ENCODE measurements at regions not wholly inside any gene's neighbourhood (a gene's known extent, or its start where the extent isn't known, plus 50 kb on each side); places are given as distances from the start of the nearest gene placed in this dataset.
A peak's percentile ranks its signal among the peaks of the same experiment; 100 is the strongest.

- DNase-seq (ENCODE audit: low spot score): peak; percentile 37
- Mint-ChIP-seq H3K27ac (ENCODE audit: unreplicated experiment) (no peak overlapping the region), H3K4me1 (ENCODE audit: unreplicated experiment) (peaks cover 4% of the 10 kb centered on the region), H3K4me3 (ENCODE audit: unreplicated experiment) (no peak overlapping the region), H3K27me3 (ENCODE audit: unreplicated experiment) (peaks cover 3% of the 10 kb centered on the region), H3K9me3 (ENCODE audit: unreplicated experiment) (no peaks in the 10 kb centered on the region), H3K36me3 (ENCODE audit: low read depth, unreplicated experiment) (no peaks in the 10 kb centered on the region)
- no peak for TF ChIP-seq CTCF (IDR thresholded peaks at IDR 0.05; ENCODE audit: unreplicated experiment)
Measured at GRCh38 chr3:10744098-10744465, 71.9 kb upstream of the SLC6A11 start.

GRCh38 chr3:10745392-10745791, 70.6 kb upstream of the SLC6A11 start:
- DNase-seq (ENCODE audit: low spot score): no peak
- H3K9me3 Mint-ChIP-seq (ENCODE audit: unreplicated experiment): no peaks in the 10 kb centered on the region

GRCh38 chr3:10746001-10746400, 70.0 kb upstream of the SLC6A11 start:
- Mint-ChIP-seq H3K27me3 (ENCODE audit: unreplicated experiment) (peaks cover 3% of the 10 kb centered on the region), H3K9me3 (ENCODE audit: unreplicated experiment) (no peaks in the 10 kb centered on the region), H3K4me1 (ENCODE audit: unreplicated experiment) (peaks cover 3% of the 10 kb centered on the region), H3K27ac (ENCODE audit: unreplicated experiment) (no peak overlapping the region), H3K4me3 (ENCODE audit: unreplicated experiment) (no peak overlapping the region), H3K36me3 (ENCODE audit: low read depth, unreplicated experiment) (no peaks in the 10 kb centered on the region)
- DNase-seq (ENCODE audit: low spot score): no peak
- no peak for TF ChIP-seq CTCF (IDR thresholded peaks at IDR 0.05; ENCODE audit: unreplicated experiment)

More at GRCh38 chr3:10745392-10745791, 70.6 kb upstream of the SLC6A11 start:
- TF ChIP-seq CTCF (IDR thresholded peaks at IDR 0.05; ENCODE audit: unreplicated experiment): no peak
- Mint-ChIP-seq H3K36me3 (ENCODE audit: low read depth, unreplicated experiment) (no peaks in the 10 kb centered on the region), H3K4me3 (ENCODE audit: unreplicated experiment) (no peak overlapping the region), H3K27ac (ENCODE audit: unreplicated experiment) (no peak overlapping the region), H3K4me1 (ENCODE audit: unreplicated experiment) (peaks cover 3% of the 10 kb centered on the region), H3K27me3 (ENCODE audit: unreplicated experiment) (peaks cover 3% of the 10 kb centered on the region)

GRCh38 chr3:10746684-10747083, 69.3 kb upstream of the SLC6A11 start:
- no peak overlapping the region for H3K4me3 Mint-ChIP-seq (ENCODE audit: unreplicated experiment)
- peaks cover 3% of the 10 kb centered on the region for H3K27me3 Mint-ChIP-seq (ENCODE audit: unreplicated experiment)
- no peak for DNase-seq (ENCODE audit: low spot score)
- H3K27ac Mint-ChIP-seq (ENCODE audit: unreplicated experiment): no peak overlapping the region
- no peaks in the 10 kb centered on the region for H3K9me3 Mint-ChIP-seq (ENCODE audit: unreplicated experiment)
- H3K36me3 Mint-ChIP-seq (ENCODE audit: low read depth, unreplicated experiment): no peaks in the 10 kb centered on the region
- TF ChIP-seq CTCF (IDR thresholded peaks at IDR 0.05; ENCODE audit: unreplicated experiment): no peak
- H3K4me1 Mint-ChIP-seq (ENCODE audit: unreplicated experiment): peaks cover 3% of the 10 kb centered on the region

- DNase-seq (ENCODE audit: low spot score): no peak
- Mint-ChIP-seq H3K27me3 (ENCODE audit: unreplicated experiment) (peaks cover 3% of the 10 kb centered on the region), H3K36me3 (ENCODE audit: low read depth, unreplicated experiment) (no peaks in the 10 kb centered on the region), H3K4me3 (ENCODE audit: unreplicated experiment) (no peak overlapping the region), H3K27ac (ENCODE audit: unreplicated experiment) (no peak overlapping the region), H3K9me3 (ENCODE audit: unreplicated experiment) (no peaks in the 10 kb centered on the region), H3K4me1 (ENCODE audit: unreplicated experiment) (peaks cover 3% of the 10 kb centered on the region)
- TF ChIP-seq CTCF (IDR thresholded peaks at IDR 0.05; ENCODE audit: unreplicated experiment): no peak
Measured at GRCh38 chr3:10747341-10747740, 68.7 kb upstream of the SLC6A11 start.

All from endothelial cell (in vitro differentiated cells).